AG09319 (cell line): ENCODE measurements at regions not wholly inside any gene's neighbourhood (a gene's known extent, or its start where the extent isn't known, plus 50 kb on each side); places are given as distances from the start of the nearest gene placed in this dataset.

Experiments used
- DNase-seq: peaks from one replicate; pipeline ENCODE4 v3.0.0-alpha.2; 2010; ENCODE audit warnings: low read depth; ENCODE audit errors: extremely low read depth
- CTCF ChIP-seq: IDR thresholded peaks from 2 replicates; pipeline ENCODE4 v1.5.1; 2011; ENCODE audit warnings: low read depth, mild to moderate bottlenecking, inconsistent platforms, low read length, moderate library complexity

GRCh38 chrX:13938051-13938828 lies 91.5 kb downstream of the GEMIN8 start:
- no peak for DNase-seq
- TF ChIP-seq CTCF: no peak

GRCh38 chrX:13937370-13938050 lies 92.2 kb downstream of the GEMIN8 start:
- DNase-seq: no peak
- no peak for TF ChIP-seq CTCF

- TF ChIP-seq CTCF: no peak
- no peak for DNase-seq
Observed at GRCh38 chrX:13936521-13937225, 93.0 kb downstream of the GEMIN8 start.

DNA sequence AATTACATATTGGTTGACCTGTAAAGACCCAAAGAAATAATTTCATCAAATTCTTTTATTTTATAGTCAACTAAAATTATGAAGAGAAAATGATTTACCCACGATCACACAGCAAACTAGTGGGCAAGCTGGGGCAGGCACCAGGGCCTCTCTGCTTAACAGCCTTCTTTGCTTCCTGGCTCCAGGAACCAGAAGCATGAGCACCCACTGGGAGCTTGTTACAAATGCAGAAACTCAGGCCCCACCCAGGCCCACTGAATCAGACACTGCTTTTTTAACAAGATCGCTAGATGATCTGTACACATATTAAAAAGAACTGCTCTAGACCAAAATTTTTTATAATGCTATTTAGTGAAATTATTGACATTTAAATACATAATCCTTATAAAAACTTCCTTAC lies 95.0 kb downstream of the GEMIN8 start:
- no peak for DNase-seq
- TF ChIP-seq CTCF: no peak

GRCh38 chrX:13933851-13934250 lies 95.8 kb downstream of the GEMIN8 start:
- TF ChIP-seq CTCF: no peak
- no peak for DNase-seq

DNA sequence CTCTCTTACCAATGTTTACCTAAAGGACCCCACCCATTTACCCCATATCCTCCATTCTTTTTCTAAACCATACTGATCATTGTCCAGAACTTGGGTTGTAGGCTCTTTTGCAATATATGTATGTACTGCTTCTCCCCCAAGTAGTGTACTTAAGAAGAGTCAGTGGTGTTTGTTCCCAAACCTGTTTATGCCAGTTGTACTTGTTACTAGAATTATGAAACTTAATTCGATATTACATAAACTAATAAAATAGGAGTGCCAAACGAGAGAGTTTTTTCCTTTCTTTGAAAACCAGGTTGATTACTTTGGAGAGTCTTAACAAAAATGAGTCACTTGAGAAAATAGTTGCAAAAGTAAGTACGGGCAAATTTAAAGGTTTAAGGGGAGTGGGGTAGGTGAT lies 96.3 kb downstream of the GEMIN8 start:
- DNase-seq: no peak
- no peak for TF ChIP-seq CTCF

DNA sequence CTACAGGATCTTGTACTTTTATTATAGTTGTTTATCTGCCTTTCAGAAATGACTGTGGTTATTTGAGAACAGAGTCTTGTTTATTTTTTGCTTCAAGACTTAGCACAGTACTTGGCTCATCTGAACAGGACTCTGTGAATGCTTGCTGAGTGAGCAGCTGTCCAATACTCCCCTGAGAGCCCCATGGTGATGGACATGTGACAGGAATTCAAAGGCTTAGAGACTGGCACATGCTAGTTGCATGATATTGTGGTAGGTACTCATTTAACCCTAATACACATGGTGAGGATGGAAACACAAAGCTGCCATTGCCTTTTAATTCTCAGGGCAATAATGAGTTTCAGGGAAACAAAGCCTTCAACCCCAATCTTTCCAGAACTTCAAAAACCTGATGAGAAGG lies 97.3 kb downstream of the GEMIN8 start:
- TF ChIP-seq CTCF: no peak
- no peak for DNase-seq
